ENCODE measurements at regions not wholly inside any gene's neighbourhood (a gene's known extent, or its start where the extent isn't known, plus 50 kb on each side); places are given as distances from the start of the nearest gene placed in this dataset.

DNA sequence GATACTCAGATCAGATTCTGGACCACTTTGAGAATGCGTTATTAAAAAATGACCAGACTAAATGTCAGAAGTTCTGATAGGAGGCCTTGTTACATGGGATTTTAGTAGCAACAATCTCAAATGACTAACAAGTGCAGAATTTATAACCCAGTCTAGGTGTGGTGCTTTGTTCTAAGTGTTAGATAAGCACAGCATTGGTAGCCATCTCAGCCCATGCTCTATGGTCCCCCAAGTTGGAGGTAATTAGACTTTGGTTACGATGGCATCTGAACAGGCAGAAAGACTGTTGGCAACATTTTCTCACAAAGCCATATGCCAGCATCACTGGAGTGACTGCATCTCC is 140.4 kb upstream of the RPS23 start:
- TF ChIP-seq TAF1 (IDR thresholded peaks at IDR 0.05; ENCODE audit: low read depth, low read length) (no peak), POLR2A (IDR thresholded peaks at IDR 0.05; ENCODE audit: low read depth, low read length) (no peak), POLR2AphosphoS5 (IDR thresholded peaks at IDR 0.05; ENCODE audit: low read depth, low read length) (no peak), POU2F2 (IDR thresholded peaks at IDR 0.05; ENCODE audit: low read depth, low read length) (no peak), SPI1 (IDR thresholded peaks at IDR 0.05; ENCODE audit: low read depth, low read length) (no peak)
